ENCODE measurements at regions not wholly inside any gene's neighbourhood (a gene's known extent, or its start where the extent isn't known, plus 50 kb on each side); places are given as distances from the start of the nearest gene placed in this dataset.
"Not testable (repeated sequence)": the region's sequence is repeated elsewhere in the genome, so short reads cannot be mapped to it uniquely, and the experiment has no call there.

DNA sequence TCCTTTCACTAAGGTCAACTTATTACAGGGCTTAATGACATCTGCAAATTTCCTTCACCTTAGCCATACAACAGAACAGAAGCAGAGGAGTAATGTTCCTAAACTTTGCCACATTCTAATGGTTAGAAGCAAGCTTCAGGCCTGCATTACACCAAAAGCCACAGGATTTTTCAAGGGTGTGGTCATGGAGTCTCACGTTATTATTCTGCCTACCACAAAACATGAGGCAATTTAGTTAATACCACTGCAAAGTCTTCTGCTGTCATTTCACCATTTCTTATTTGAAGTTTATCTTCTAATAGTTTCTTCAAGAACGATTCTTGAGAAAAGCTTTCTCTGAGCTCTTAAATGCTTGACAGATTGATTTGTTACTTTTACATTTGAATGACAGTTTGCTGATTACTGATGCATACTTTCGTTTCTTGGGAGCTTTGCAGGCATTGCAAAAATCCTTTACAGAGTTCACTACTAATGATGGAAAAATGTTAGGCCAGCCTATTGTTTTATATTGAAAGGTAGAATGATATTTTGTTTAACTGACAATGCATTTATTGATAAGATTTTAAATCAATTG is 1257.1 kb downstream of the NSUN3 start:
- DNase-seq, result no peak

DNA sequence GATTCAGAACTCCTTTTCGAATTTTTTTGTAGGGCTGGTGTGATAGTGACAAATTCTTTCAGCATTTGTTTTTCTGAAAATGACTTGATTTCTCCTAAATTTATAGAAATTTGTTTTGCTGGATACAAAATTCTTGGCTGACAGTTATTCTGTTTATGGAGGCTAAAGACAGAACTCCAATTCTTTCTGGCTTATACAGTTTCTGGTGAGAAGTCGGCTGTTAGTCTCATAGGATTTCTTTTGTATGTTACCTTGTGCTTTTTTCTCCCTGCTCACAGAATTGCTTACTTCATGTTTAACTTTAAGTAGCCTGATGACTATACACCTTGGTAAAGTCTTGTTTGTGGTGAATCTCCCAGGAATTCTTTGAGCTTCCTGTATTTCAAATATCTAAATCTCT is 1264.6 kb downstream of the NSUN3 start:
- no peak for DNase-seq

DNA sequence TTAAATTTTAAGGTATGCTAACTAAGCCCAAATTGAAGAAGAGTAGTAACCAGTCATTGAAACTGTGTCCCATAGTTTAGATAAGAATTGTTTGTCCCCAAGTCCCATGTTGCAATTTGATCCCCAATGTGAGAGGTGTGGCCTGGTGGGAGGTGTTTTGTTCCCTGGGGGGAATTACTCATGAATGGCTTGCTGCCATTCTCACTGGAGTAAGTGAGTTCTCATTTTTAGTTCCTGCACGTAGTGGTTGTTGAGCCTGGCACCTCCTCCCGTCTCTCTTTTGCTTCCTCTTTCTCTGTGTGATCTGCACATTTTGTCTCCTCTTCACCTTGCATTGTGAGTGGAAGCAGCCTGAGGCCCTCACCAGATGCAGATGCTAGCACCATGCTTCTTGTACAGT is 1271.0 kb downstream of the NSUN3 start:
- DNase-seq, result no peak

DNA sequence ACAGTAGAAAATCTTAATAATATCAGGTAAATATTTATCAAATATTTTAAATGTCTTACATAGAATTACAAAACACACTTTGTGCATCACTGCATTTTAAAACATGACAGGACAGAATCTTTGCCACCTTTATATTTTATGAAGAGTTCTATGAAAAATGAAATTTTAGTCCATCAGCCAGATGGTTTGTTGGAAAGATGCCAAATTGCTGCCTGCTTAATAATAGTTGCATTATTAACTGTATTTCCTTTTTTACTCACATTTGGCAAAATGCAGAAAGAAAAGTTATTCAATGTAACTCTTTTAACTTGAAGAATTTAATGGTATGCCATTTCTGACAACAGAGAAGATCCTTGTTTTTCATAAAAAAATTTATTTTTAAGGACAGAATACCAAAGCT is 1271.6 kb downstream of the NSUN3 start:
- no peak for DNase-seq

DNA sequence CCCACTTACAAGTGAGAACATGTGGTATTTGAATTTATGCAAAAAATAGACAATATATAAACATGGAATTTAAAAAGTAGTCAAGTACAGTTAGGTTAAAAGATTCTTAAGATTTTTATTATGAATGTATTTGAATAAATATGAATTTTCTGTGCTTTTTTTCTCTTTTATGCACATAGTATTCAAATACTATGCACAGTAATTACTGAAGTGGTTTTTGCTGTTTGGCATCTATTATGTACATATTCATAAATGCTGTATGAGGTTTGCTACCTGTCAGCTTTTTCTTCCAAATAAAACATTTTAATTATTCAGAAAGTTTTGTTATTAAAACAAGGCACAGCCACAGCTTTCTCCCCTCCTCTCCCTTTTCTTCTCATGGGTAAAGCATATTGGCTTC is 1272.7 kb downstream of the NSUN3 start:
- no peak for DNase-seq

DNA sequence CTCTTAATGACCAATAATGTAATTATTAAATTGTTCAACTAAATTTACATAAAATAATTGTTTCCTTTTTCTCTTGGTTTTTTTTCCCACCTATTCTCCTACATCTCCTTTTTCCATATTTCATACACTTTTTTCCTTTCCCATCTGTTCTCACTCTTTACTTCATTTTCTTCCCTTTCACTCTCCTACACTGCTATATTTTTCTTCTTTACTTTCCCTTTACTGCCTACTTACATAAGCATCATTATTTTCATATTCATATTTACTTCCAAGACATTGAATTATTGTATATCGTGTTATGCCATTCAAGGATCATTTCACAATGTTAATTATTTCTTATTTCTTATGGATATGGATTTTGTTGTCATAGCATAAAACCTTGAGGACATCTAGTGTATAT is 1275.6 kb downstream of the NSUN3 start:
- DNase-seq, result no peak

DNA sequence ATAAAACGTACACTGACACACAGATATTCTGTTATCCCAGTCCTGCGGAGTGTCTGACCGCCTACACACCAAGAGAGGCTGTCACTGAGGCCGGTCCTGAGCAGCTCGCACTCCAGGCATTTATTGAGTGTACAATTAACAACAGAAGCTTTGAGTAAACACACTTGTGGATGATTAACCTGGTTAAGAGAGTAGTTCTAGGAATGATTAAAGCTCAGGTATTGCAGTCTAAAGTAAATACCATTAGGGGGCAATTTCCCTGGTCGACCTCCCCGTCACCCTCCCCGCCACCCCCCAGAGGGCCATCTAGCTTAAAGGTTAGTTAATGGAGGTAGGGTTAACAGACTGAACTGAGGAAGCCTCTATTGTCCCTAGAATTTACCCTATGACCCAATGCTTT is 1278.5 kb downstream of the NSUN3 start:
- DNase-seq, result no peak

DNA sequence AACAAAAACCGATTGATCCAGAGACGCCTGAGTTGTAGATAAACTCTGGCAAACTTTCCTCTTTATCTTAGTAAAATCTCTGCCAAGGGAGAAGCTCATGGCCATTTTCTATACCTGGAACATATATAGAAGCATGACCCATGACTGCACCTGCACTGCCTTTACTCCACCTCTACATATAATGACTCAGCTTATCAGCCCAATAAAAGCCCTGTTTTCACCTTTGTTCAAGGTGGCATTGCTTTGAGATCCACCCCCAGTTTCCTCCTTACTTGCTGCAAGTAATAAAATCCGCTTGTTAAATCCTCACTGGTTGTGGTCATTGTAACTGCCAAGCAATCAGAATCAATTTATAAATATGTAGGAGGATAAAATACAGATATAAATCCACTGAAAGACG is 1280.4 kb downstream of the NSUN3 start:
- DNase-seq, result no peak

DNA sequence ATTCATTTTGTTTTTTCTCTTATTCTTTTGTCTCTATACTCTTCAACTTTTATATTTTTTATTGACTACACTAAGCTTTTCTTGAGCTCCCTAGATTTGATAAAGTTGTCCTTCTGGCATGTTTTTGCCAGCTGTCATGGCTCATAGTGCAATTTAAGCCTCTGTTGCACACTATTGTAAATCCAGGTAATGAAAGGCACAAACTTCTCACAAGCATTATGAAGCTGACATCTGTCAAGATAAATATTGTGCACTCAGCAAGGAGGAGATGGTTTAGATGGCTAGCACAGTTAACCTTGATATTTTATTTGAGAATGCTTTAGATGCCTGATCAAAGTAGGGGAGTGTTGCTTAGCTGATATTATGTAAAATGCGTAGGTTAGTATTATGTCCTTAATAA is 1280.9 kb downstream of the NSUN3 start:
- no peak for DNase-seq

DNA sequence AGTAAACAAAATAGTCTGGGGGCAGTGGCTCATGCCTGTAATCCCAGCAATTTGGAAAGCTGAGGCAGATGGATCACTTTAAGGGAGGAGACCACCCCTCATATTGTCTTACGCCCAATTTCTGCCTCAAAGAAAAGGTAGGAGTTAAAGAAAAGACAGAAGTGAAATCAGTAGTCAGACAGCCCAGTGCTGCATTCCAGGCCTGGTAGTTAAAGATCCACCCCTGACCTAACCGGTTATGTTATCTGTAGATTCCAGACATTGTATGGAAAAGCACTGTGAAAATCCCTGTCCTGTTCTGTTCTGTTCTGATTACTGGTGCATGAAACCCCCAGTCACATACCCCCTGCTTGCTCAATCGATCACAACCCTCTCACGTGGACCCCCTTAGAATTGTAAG is 1285.1 kb downstream of the NSUN3 start:
- not testable (repeated sequence) for DNase-seq

DNA sequence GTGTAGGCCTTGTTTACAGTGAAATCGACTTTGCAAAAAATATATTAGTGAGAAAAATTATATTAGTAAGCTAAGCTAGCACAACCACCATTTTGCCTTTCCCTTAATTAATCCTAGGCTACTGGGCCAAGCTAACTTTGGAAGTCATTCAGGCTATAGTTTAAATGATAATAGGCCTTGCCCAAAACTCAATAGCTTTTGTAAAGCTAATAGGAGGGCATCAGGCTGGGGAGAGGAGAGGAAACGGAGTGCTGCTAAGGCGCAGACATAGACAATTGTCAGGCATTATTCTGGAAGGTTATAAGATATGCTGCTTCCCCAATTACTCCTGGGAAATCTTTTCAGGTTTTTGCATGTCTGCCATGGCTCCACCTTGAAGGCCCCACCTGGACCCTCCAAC is 1286.0 kb downstream of the NSUN3 start:
- DNase-seq, result no peak

DNA sequence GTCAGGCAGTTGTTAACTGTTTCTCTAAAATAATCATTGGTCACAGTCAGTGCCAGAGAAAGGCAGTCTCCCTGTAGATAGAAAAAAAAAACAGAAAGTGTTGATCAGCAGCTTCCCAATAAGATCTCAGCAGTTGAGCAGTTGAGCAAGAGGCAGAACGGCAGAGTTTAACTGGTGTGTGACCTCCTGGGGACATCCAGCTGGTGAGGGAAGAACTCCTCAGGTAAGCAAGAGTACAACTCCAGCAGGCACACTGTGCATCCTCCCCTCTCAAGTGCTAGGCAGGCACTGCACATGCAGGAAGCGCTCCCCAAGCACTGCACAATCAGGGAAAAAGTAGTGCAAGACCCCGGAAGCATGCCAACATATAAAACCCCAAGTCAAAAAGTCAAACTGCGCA is 1287.2 kb downstream of the NSUN3 start:
- DNase-seq, result no peak

DNA sequence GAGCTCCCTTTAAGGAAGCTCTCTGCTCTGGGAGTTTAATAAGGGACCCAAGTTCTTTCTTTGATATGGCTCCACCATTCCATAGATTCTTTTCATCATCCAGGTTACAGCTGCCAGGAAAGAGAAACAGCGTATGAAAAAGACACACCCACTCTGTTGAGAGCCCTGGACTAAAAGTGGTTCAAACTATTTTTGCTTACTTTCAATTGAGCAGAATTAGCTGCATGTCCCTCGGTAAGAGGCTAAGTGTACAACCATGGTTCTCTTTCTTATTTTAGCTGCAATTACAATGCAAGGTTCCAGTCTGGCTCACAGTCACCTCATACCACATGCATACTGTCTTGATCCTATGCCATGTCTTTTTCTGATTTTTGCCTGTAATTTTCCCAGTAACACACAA is 1288.3 kb downstream of the NSUN3 start:
- DNase-seq, result no peak

DNA sequence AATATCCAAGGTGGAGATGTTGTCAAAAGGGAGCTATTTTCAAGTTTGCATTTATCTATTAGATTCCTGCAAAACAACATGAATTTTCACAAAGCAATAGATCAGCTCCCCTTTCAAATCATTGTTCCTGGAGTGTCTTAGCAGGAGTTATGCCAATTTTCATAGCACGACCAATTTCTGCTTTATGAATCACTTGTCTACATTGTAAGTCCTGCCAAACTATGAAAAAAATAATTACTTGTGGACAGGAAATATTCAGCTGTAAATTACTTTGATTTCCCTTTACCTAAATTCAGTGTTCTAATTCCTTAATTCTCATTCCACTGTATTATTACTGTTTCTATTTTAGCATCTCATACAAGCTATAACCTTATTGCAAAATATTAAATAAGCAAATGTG is 1289.6 kb downstream of the NSUN3 start:
- DNase-seq, result no peak

DNA sequence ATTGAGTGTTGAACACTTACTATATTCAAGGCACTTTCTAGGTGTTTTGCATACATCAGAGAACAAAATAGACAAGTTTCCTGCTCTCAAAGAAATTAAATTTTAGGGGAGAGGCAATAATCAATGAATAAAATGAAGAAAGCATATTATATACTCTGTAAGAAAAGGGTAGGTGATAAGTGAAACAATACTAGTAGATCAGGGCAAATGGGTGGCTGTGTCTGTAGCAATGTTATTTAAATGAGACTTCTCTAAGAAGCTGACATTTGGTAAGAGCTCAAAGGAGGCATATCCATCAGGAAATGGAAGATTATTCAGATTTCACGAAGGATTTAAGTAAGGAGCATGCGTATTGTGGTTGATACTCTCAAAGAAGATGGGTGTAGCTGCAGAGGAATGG is 1291.6 kb downstream of the NSUN3 start:
- DNase-seq, result no peak

DNA sequence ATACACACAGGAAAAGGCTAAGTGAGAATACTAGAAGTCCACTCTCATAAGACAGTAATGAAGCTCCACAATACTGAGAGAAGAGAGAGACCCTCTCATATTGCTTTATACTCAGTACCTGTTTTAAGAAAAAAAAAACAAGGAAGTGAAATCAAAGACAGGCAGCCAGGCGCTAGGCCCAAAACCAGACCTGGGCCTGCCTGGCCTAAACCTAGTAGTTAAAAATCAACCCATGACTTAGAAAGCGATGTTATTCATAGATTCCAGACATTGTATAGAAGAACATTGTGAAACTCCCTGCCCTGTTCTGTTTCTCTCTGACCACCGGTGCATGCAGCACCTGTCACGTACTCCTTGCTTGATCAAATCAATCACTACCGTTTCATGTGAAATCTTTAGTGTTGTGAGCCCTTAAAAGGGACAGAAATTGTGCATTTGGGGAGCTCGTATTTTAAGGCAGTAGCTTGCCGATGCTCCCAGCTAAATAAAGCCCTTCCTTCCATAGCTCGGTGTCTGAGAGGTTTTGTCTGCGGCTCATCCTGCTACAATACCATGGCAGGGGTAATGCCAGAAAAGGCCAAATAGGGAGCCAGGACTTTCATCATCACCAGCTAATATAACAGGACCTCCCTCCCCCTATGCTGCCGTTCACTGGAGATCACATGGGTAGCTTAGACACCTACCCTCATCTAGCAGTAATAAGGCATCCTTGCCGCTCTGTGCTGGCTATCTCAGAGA is 1294.1 kb downstream of the NSUN3 start:
- DNase-seq, result no peak

DNA sequence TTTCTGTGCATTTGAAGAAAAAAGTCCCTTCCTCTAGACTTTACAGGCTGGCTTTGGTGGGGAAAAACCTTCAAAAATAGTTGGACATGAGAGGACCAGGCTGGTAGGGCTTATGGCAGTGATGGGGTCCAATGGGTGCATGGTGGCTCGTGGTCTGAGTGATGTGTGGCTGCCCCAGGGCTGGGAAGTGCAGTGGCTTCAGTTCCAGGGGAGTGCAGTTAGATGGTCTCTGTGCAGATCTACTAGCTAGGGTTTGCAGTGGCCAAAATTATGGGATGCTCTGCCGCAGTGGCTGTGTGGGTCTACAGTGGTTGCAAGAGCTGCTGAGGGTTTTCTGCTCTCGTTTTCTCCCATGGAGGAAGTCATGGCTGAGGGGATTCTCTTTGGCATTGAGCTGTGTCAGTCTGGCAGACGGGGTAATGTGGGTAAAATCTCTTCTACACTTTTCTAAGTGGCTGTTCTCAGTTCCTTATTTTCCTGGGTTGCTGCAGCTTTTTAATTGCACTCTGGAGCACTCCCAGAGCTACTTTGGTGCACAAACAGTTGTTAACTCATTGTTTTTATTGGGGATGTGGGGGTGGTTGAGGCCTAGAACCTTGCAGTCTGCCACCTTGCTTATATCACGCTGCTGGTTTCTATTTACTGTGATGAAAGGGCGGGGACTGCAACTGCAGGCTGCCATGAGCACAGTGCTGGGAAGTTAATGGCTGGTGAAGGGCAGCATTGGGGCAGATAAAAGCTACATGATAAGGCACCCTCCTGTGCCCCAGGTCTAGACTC is 1324.6 kb downstream of the NSUN3 start:
- DNase-seq, result no peak

DNA sequence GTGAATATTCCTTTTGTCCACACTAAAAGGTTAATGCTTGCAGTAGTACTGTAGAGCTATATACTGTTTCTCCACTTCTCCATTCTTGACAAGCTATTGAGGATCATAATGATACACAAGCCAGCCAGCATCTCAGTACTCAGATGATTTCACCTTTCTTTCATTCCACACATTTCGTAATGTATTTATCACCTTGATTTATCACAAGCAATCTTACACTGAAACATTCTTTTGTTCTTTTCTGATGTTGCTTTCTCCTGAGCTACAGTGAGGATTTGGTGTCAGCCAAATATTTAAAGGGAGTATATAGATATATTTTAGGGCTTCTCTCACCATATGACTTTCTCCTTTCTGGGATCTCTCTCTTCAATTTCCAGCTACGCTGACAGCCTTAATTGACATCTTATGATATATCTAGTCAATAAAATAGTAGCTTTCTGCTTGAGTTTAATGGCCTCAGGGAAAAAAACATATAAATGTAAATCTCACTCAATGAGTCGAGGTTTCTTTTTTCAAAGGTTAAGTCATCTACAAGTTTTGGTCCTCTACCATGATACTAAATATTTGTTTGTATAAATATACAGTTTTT is 1327.0 kb downstream of the NSUN3 start:
- no peak for DNase-seq

DNA sequence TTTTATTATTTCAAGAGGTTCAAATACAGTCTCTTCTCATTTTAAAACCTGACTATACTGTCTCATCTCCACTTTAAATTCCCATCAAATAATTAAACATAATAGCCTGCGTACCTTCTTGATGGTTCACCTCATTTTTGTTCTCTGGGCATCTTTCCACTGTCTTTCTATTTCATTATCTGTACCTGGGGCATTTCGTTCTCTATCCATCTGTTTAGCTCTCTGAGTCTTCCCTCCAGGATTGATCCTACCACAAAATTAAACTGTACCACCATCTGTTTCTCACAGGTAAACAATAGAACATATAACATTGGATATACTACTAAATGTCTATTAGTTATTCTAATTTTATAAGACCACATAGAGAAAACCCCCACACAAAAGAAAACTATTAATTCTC is 1331.4 kb downstream of the NSUN3 start:
- DNase-seq, result no peak

DNA sequence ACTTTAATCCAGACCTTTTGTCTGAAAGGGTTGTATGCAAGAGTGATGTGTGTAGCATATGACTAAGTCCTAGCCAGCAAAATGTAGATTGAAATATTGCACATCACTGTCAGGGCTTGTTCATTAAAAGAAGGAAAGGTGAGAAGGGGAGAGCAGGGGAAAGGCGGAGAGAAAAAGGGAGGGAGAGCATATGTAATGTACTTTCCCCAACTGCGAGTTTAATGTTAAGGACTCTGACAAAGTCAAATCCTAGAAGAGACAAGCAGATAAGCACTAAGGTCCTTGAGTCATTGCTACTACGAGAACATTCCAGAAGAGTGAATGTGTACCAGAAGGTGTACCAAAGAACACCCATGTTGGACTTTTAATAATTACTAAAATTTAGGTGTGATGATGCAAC is 1336.7 kb downstream of the NSUN3 start:
- no peak for DNase-seq

DNA sequence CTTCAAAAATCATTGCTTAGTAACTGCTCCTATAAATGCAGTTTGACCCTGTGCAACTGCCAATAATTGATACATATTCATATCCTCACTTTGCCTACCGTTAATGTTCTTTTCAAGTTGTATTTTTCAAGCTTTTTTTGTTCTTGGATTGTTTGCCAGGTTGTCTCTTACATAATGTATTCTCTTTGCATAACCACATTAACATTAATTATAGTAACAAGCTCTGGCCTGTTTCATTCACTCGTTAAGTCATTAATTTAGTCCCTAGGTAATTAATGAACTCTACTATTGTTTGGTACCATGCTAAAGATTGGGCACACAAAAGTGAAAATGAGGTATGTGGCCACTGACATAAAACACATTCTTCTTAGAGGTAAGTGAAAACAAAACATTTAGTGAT is 1338.8 kb downstream of the NSUN3 start:
- DNase-seq, result no peak

DNA sequence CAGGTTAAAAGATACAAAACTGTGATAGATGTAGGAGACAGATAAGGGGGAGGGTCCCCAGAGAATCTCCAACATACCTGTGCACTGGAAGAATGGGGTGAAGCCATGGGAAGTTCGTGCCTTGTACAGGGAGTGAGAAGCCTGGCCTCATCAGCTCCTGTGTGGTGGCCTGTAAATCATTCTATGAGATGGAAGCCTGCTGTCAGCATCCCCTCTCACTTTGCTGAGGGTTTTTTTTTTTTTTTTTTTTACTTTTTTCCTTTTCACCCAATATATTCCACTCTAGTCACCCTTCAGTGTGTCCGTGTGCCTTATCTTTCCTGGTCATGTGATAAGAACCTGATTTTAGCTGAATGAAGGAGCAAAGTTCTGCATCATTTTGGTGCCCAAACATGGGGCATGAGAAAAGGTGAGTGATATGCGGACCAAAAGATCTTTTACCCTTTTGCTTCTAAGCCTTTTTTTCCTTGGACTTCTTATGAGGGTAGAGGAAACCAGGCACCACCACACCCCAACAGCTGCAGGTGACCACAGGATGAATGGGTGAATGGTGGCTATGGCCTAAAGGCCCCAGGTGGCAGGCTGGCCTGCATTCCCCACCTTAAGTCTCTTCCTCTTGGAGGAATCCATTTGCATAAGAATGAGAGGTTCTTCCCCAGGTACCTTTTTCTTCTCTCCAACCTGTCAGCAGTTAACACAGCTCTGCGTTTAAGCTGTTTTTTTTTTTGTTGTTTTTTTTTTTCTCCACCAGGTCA is 1345.0 kb downstream of the NSUN3 start:
- no peak for DNase-seq

DNA sequence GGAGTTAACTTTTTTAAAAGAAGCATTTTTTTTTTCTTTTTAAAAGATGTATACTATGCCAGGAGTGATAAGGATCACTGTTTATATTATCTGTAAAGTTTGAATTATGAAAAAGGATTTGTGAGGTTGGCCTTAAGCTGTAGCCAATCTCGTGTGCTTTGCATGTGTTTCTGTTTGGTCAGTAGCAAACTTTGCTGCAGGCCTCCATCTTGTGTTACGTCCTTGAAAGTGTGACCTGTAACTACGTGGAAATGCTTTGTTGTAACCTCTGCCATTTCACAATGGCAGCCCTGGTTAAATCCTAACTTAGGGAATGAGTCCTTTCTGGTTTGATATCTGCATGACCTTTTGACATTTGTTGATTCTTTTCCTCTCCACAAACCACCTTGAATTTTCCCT is 1345.6 kb downstream of the NSUN3 start:
- DNase-seq, result no peak
